GM21737 (cell line): ENCODE measurements at regions not wholly inside any gene's neighbourhood (a gene's known extent, or its start where the extent isn't known, plus 50 kb on each side); places are given as distances from the start of the nearest gene placed in this dataset.

Source experiments
- ATAC-seq: cut with Tn5 transposase; IDR thresholded peaks from one replicate; pipeline ENCODE4 v1.9.1; 2021; ENCODE audit warnings: mild to moderate bottlenecking, moderate library complexity; ENCODE audit not compliant: unreplicated experiment

- no peak for ATAC-seq
Measured at GRCh38 chr4:43242606-43243005, 350.1 kb downstream of the GRXCR1 start.

DNA sequence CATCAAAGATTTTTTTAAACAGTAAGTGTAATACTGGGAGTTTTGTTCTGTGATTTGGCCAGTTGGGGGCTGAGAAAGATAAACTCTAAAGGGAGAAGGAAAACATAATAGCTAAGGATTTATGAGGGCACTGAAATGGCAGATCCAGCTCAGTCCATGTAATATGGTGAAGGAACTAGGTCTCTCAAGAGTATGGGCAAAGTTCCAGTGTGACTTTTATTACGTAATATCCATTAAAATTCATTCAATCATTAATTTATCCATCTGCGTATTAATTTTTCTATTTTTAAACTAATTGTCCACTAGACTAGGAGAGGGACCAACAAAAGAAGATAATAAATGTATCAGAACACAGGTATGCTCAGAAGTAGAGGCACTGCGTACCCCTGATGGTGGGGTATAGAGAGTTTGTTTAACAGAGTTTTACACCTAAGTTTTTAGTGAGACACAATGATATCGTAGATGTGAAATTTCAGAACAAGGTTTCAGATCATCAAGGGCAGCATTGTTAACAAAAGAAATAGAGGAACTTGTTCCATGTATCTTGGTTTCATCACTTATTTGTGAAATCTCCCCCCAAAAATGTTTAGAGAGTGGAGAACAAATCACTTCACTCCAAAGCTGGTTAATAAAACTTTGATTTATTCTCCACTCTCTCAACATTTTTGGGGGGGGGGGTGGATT lies 351.1 kb downstream of the GRXCR1 start:
- ATAC-seq: no peak

DNA sequence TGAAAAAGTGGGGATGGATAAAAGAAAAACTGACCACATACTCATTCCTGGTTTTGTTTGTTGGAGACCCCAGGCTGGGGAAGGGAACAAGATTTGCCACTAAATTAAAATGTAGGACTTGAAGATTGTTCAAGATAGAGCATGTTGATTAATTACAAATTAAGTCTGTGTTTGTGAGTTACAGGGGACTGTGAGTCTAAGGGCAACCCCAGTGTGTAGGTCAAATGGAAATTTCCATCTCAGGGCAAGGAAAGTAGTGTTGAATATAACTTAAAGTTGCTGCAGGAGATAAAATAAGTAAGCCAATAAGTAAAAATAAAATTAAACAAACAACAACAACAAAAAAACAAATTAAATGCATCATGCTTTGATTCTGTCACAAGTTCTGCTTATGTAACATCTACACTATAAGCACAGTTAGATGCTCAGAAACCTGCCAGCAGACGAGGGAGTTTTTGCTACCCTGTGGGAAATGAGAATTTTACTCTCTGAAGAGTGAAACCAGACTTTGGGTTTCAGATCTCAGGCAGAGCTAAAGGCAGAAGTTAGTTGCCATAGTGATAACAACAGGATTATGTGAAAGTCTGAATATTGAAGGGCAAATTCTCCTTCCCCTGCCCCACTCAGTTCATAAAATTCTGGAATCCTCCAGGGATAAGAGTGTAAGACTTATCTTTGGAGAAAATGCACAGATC lies 352.3 kb downstream of the GRXCR1 start:
- peak; percentile 94 for ATAC-seq

DNA sequence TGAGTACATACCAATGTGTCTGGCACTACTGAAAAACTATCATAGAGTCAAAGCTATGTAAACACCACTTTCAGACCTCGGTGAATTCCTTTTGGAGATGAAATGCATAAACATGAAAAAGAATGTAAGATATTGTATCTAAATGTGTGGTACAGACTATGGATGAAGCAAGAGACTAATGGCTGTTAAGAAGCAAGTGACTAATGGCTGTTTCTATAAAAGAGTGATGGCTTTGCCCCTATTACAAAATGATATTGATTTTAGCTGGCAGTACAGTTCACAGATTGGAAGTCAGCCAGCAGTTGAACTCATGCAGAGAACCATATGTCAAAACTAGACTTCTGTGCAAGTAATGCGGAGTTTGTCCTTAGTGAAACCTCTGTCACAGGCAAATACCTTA lies 359.3 kb downstream of the GRXCR1 start:
- no peak for ATAC-seq

GRCh38 chr4:43253541-43253940 lies 361.0 kb downstream of the GRXCR1 start:
- no peak for ATAC-seq

GRCh38 chr4:43264730-43265129 lies 372.2 kb downstream of the GRXCR1 start:
- ATAC-seq: no peak

DNA sequence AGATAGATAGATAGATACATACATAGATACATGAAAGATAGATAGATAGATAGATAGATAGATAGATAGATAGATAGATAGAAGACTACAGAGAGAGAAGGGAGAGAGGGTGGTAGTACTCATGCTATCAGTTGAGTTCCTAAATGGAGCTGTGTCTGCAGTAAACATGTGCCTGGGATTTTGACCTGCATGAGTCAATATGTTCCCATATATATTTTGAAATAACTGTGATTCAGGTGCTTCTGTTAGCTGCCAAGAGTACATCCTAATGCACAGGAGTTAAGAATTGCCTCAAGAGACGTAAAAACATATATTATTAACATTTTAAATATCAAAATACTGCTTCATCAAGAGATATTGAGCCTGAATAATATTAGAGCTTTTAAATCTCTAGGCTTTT lies 379.4 kb downstream of the GRXCR1 start:
- no peak for ATAC-seq

- ATAC-seq: no peak
Measured at GRCh38 chr4:43274376-43274775, 381.9 kb downstream of the GRXCR1 start.

DNA sequence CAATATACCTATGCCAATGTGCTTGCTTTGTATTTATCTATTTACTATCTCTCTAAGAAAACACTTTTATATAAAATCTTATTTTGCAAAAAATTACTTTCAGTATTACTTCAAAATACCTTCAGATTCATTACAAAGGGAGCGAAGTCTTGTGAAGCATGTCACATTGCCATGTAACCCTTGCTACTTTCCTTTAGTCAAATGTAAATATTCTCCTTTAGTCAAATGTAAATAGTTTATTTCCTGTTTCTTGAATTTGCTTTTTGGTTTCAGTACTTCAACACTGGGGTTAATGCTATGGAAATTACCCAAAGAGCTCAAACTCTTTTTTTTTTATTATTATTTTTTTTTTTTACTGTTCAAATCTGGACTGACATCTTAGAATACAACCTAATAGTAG lies 383.3 kb downstream of the GRXCR1 start:
- no peak for ATAC-seq

- ATAC-seq: no peak
Measured at GRCh38 chr4:43276321-43276720, 383.8 kb downstream of the GRXCR1 start.

DNA sequence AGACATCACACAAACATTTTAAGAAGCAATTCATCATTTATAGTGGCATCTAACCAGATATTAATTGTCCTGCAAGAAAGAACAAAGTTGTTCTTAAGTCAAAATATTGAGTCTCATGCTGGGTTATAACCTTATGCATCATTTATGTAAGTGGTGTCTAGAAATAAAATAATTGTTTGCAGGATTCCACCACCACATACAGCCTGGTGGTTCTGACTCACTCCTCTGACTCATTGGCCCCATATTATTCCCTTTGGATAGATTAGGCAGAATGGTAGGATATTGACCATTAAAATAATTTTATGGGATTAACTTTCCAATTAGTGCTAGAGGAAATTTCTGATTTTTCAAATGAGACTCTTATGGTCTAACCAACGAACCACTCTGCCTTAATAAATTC lies 384.5 kb downstream of the GRXCR1 start:
- no peak for ATAC-seq

DNA sequence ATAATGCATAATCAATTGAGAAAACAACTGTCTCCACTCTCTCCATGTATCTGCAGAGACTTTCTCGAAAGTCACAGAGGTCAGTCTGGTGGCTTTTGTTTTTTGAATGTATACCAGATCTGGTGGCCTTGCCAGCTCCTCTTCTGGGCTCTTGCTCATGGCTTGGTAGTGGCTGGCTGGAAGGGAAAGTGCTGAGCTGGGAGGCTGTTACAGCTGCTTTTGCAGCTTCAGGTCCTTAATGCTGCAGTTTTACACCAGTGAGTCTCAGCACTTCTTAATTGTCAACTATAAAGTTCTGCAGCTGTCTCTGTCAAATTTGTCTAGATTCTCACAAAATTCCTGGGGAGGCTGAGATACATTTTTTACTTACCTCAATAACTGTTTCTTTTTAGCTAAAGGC lies 390.0 kb downstream of the GRXCR1 start:
- ATAC-seq: no peak

GRCh38 chr4:43286137-43286536 lies 393.6 kb downstream of the GRXCR1 start:
- ATAC-seq: no peak

- ATAC-seq: no peak
Measured at GRCh38 chr4:43296946-43297528, 404.5 kb downstream of the GRXCR1 start.

DNA sequence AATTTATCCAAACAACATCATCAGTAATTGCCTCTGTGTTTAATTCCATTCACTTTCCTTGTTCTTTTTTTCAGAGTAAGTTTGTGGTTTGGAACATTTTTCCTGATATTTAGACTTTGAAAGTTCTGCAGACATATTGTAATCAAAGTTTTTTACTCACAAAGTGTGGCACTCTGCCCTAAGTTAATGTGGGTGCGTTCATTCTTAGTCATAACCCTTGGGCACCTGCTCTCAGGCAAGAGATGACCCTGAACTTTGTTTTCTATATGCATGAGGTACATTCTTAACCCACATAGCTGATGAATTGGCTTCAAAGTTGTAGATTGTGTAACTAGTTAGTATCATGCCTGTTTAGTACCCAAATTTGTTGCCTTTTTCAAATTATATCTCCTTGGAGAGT lies 424.3 kb downstream of the GRXCR1 start:
- no peak for ATAC-seq

- no peak for ATAC-seq
Measured at GRCh38 chr4:43325220-43325967, 432.9 kb downstream of the GRXCR1 start.

DNA sequence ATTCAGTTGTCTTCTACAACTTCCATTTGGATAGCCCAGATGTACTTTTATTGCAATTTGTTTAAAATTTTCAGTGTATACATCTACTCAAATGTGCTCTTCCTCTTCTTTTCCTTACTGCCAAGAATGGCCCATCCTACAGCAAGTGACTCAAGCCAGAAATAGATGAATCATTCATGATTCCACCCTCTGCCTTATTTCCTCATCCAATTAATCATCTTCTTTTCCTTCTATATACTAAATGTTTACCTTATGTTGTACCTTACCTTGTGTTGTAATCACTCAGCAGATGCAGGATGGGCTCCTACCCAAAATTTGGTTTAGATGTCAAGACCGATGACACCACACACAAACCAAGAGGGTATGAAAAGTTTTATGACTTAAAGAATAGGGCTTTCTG lies 437.8 kb downstream of the GRXCR1 start:
- no peak for ATAC-seq

GRCh38 chr4:43331226-43332051 lies 438.9 kb downstream of the GRXCR1 start:
- ATAC-seq: no peak

DNA sequence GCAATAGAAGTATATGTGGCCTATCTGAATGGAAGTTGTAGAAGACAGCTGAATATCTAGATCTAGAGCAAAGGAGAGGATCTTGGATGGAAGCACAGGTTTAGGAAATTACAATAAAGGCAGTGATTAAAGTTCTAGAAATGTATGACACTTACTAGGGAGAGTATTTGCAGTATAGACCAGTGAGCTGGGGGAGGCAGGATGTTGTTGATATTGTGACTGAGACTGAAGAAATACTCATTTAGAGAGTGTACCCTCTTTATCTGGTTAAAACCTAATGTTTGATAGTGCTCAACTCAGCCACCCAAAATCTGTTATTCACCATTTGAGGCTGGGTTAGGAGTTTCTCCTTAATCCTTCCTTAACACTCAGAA lies 439.5 kb downstream of the GRXCR1 start:
- ATAC-seq: no peak

GRCh38 chr4:43337707-43338106 lies 445.2 kb downstream of the GRXCR1 start:
- no peak for ATAC-seq

GRCh38 chr4:43339435-43339834 lies 446.9 kb downstream of the GRXCR1 start:
- no peak for ATAC-seq
